H9 (cell line): ENCODE measurements at regions not wholly inside any gene's neighbourhood (a gene's known extent, or its start where the extent isn't known, plus 50 kb on each side); places are given as distances from the start of the nearest gene placed in this dataset.

Experiments used
- DNase-seq: peaks from one replicate; pipeline ENCODE4 v3.0.0-alpha.2; 2017
- H2AFZ ChIP-seq: one replicate; pipeline ENCODE4 v1.6.1; 2013; ENCODE audit warnings: mild to moderate bottlenecking, low read length, control low read depth, moderate library complexity
- H2AK5ac ChIP-seq: 2 replicates; pipeline ENCODE4 v1.6.1; 2013; ENCODE audit warnings: low read length, control low read depth, mixed read lengths; ENCODE audit not compliant: insufficient read length
- H2BK120ac ChIP-seq: one replicate; pipeline ENCODE4 v1.6.1; 2013; ENCODE audit warnings: low read depth, mild to moderate bottlenecking, low read length, control low read depth, inconsistent platforms; ENCODE audit not compliant: poor library complexity, severe bottlenecking
- H2BK12ac ChIP-seq: 2 replicates; pipeline ENCODE4 v1.6.1; 2013; ENCODE audit warnings: low read length, control low read depth, mixed read lengths, low read depth; ENCODE audit not compliant: insufficient read length
- H2BK15ac ChIP-seq: 2 replicates; pipeline ENCODE4 v1.6.1; 2013; ENCODE audit warnings: low read depth, low read length, control low read depth
- H2BK20ac ChIP-seq: one replicate; pipeline ENCODE4 v1.6.1; 2013; ENCODE audit warnings: low read depth, mild to moderate bottlenecking, low read length, control low read depth, inconsistent platforms; ENCODE audit not compliant: poor library complexity, severe bottlenecking
- H2BK5ac ChIP-seq: 2 replicates; pipeline ENCODE4 v1.6.1; 2013; ENCODE audit warnings: low read length, control low read depth, mixed read lengths; ENCODE audit not compliant: insufficient read length
- H3K14ac ChIP-seq: 2 replicates; pipeline ENCODE4 v1.6.1; 2013; ENCODE audit warnings: low read length, control low read depth; ENCODE audit not compliant: insufficient read depth
- H3K18ac ChIP-seq: 2 replicates; pipeline ENCODE4 v1.6.1; 2013; ENCODE audit warnings: low read depth, mild to moderate bottlenecking, mixed read lengths, low read length, control low read depth; ENCODE audit not compliant: insufficient read length
- H3K23ac ChIP-seq: 2 replicates; pipeline ENCODE4 v1.6.1; 2013; ENCODE audit warnings: low read length, control low read depth, mixed read lengths, low read depth; ENCODE audit not compliant: insufficient read length
- H3K23me2 ChIP-seq: 2 replicates; pipeline ENCODE4 v1.6.1; 2013; ENCODE audit warnings: low read depth, mild to moderate bottlenecking, mixed read lengths, low read length, control low read depth; ENCODE audit not compliant: insufficient read length, poor library complexity, severe bottlenecking
- H3K27ac ChIP-seq: 2 replicates; pipeline ENCODE4 v1.5.1; 2013; ENCODE audit warnings: low read length, control low read depth, mixed read lengths, low read depth; ENCODE audit not compliant: insufficient read length
- H3K27me3 ChIP-seq: 2 replicates; pipeline ENCODE4 v1.6.1; 2013; ENCODE audit warnings: low read length, control low read depth, inconsistent platforms; ENCODE audit not compliant: insufficient read depth
- H3K4ac ChIP-seq: 2 replicates; pipeline ENCODE4 v1.6.1; 2013; ENCODE audit warnings: low read depth, mild to moderate bottlenecking, control low read depth, inconsistent platforms, low read length, moderate library complexity
- H3K4me1 ChIP-seq: 2 replicates; pipeline ENCODE4 v1.6.1; 2013; ENCODE audit warnings: low read length, control low read depth, inconsistent platforms; ENCODE audit not compliant: insufficient read depth
- H3K4me2 ChIP-seq: 2 replicates; pipeline ENCODE4 v1.6.1; 2013; ENCODE audit warnings: low read length, control low read depth, mixed read lengths; ENCODE audit not compliant: insufficient read length, insufficient read depth
- H3K56ac ChIP-seq: 2 replicates; pipeline ENCODE4 v1.6.1; 2013; ENCODE audit warnings: low read depth, mild to moderate bottlenecking, mixed read lengths, low read length, control low read depth; ENCODE audit not compliant: insufficient read length
- H3K79me1 ChIP-seq: 2 replicates; pipeline ENCODE4 v1.6.1; 2013; ENCODE audit warnings: low read depth, mild to moderate bottlenecking, moderate library complexity, low read length, control low read depth, inconsistent platforms; ENCODE audit not compliant: insufficient read depth, poor library complexity, severe bottlenecking
- H3K79me2 ChIP-seq: 2 replicates; pipeline ENCODE4 v1.6.1; 2013; ENCODE audit warnings: low read length, control low read depth, inconsistent platforms; ENCODE audit not compliant: insufficient read depth
- H3K9ac ChIP-seq: 2 replicates; pipeline ENCODE4 v1.6.1; 2013; ENCODE audit warnings: low read length, control low read depth, mixed read lengths; ENCODE audit not compliant: insufficient read length; ENCODE audit errors: extremely low read depth
- H3K9me3 ChIP-seq: one replicate; pipeline ENCODE4 v1.6.1; 2013; ENCODE audit warnings: low read depth, low read length, inconsistent platforms; ENCODE audit not compliant: control insufficient read depth
- H3T11ph ChIP-seq: one replicate; pipeline ENCODE4 v1.6.1; 2013; ENCODE audit warnings: mild to moderate bottlenecking, low read length, control low read depth, inconsistent platforms
- H4K20me1 ChIP-seq: one replicate; pipeline ENCODE4 v1.6.1; 2013; ENCODE audit not compliant: control insufficient read depth, insufficient read length, insufficient read depth
- H4K5ac ChIP-seq: 2 replicates; pipeline ENCODE4 v1.6.1; 2013; ENCODE audit warnings: low read depth, mild to moderate bottlenecking, mixed read lengths, low read length, control low read depth; ENCODE audit not compliant: insufficient read length
- H4K8ac ChIP-seq: replicated peaks from 2 replicates; pipeline ENCODE4 v1.6.1; 2013; ENCODE audit warnings: low read length, control low read depth, mixed read lengths, low read depth; ENCODE audit not compliant: insufficient read length
- H4K91ac ChIP-seq: 2 replicates; pipeline ENCODE4 v1.6.1; 2013; ENCODE audit warnings: low read depth, mild to moderate bottlenecking, moderate library complexity, mixed read lengths, low read length, control low read depth; ENCODE audit not compliant: insufficient read length
- H3K27ac Mint-ChIP-seq, 3 experiments: 2 replicates in 2 of 3; 3 replicates in 1 of 3; pipeline ENCODE4 v1.8.0; 2020 to 2021; ENCODE audit warnings: mixed read lengths in 3 of 3, mild to moderate bottlenecking in 1 of 3, moderate library complexity in 1 of 3
- H3K27me3 Mint-ChIP-seq: 2 replicates; pipeline ENCODE4 v1.8.0; 2021; ENCODE audit warnings: low read depth, mild to moderate bottlenecking, moderate library complexity, mixed read lengths
- H3K36me3 Mint-ChIP-seq, 3 experiments: 2 replicates in 2 of 3; 3 replicates in 1 of 3; pipeline ENCODE4 v1.8.0; 2020 to 2021; ENCODE audit warnings: low read depth in 3 of 3, mixed read lengths in 3 of 3; ENCODE audit not compliant: insufficient read depth in 1 of 3
- H3K4me1 Mint-ChIP-seq, 2 experiments: 2 replicates each; pipeline ENCODE4 v1.8.0; 2020; ENCODE audit warnings: mixed read lengths in 2 of 2
- H3K4me3 Mint-ChIP-seq, 2 experiments: 2 replicates in 1 of 2; 3 replicates in 1 of 2; pipeline ENCODE4 v1.8.0; 2020 to 2021; ENCODE audit warnings: mild to moderate bottlenecking in 2 of 2, mixed read lengths in 2 of 2, moderate library complexity in 1 of 2
- H3K9me3 Mint-ChIP-seq, 2 experiments: 2 replicates in 1 of 2; 3 replicates in 1 of 2; pipeline ENCODE4 v1.8.0; 2020; ENCODE audit warnings: mild to moderate bottlenecking in 2 of 2, mixed read lengths in 2 of 2, moderate library complexity in 1 of 2
- TF ChIP-seq, protein P1 (sequence below): fragments of 200-600 bp; sonication (generic); conservative IDR thresholded peaks from 3 replicates; pipeline ENCODE4 v1.8.0; 2021; ENCODE audit warnings: antibody characterized with exemption, mild to moderate bottlenecking

DNA sequence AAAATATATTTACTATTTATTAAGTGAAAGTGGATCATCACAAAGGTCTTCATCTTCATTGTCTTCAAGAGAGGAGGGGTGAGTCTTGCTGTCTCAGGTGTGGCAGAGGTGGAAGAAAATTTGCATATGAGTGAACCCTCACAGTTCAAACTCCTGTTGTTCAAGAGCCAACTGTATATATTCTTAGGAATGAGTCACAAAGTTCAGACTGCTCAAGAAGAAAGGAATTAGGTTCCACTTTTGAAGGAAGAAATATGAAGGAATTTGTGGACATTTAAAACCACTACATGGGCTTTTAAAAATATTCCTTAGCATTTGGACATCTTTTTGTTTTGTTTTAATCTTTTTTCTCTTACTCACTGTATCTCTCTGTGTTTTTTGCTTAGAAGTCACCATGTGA is 212.6 kb downstream of the INSIG2 start:
- Histone ChIP-seq H3K18ac (no peak overlapping the region), H3K27ac (no peak overlapping the region), H3K27me3 (no peaks in the 10 kb centered on the region), H3K23ac (no peak overlapping the region), H2AK5ac (no peak overlapping the region), H2BK20ac (no peak overlapping the region), H2BK5ac (no peak overlapping the region), H4K91ac (no peak overlapping the region), H3K79me2 (no peaks in the 10 kb centered on the region), H3K4me1 (no peaks in the 10 kb centered on the region), H3K9me3 (no peaks in the 10 kb centered on the region), H2AFZ (no peak overlapping the region), H3K9ac (no peak overlapping the region), H3K4ac (no peak overlapping the region), H3K14ac (no peak overlapping the region), H3T11ph (no peak overlapping the region), H2BK12ac (no peak overlapping the region), H3K56ac (no peak overlapping the region), H4K8ac (no peak overlapping the region), H3K4me2 (no peak overlapping the region), H3K23me2 (no peaks in the 10 kb centered on the region), H2BK120ac (no peak overlapping the region), H2BK15ac (no peak overlapping the region), H4K20me1 (no peaks in the 10 kb centered on the region), H4K5ac (no peak overlapping the region), H3K79me1 (no peaks in the 10 kb centered on the region)
- Mint-ChIP-seq H3K36me3 (peaks cover 2 to 9% (median 2%) of the 10 kb centered on the region in 3 experiments; a peak in 6 of 7 replicates), H3K9me3 (peaks cover 13 to 15% of the 10 kb centered on the region in 2 experiments), H3K27me3 (peaks cover 3% of the 10 kb centered on the region; the same call in 1 of the 2 replicates), H3K4me1 (peaks cover 12 to 14% of the 10 kb centered on the region in 2 experiments), H3K4me3 (no peak overlapping the region), H3K27ac (no peak overlapping the region)
- no peak for DNase-seq
- TF ChIP-seq, protein P1, sequence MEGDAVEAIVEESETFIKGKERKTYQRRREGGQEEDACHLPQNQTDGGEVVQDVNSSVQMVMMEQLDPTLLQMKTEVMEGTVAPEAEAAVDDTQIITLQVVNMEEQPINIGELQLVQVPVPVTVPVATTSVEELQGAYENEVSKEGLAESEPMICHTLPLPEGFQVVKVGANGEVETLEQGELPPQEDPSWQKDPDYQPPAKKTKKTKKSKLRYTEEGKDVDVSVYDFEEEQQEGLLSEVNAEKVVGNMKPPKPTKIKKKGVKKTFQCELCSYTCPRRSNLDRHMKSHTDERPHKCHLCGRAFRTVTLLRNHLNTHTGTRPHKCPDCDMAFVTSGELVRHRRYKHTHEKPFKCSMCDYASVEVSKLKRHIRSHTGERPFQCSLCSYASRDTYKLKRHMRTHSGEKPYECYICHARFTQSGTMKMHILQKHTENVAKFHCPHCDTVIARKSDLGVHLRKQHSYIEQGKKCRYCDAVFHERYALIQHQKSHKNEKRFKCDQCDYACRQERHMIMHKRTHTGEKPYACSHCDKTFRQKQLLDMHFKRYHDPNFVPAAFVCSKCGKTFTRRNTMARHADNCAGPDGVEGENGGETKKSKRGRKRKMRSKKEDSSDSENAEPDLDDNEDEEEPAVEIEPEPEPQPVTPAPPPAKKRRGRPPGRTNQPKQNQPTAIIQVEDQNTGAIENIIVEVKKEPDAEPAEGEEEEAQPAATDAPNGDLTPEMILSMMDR, result no peak
